Type B pancreatic cell (in vitro differentiated cells): ENCODE measurements at regions not wholly inside any gene's neighbourhood (a gene's known extent, or its start where the extent isn't known, plus 50 kb on each side); places are given as distances from the start of the nearest gene placed in this dataset.

Source experiments
- DNase-seq: peaks from one replicate; pipeline ENCODE4 v3.0.0; 2021; ENCODE audit warnings: mixed read lengths; ENCODE audit not compliant: unreplicated experiment; ENCODE audit errors: extremely low spot score
- H3K27ac Mint-ChIP-seq: 2 replicates; pipeline ENCODE4 v1.8.0; 2021; ENCODE audit warnings: mild to moderate bottlenecking, mixed read lengths
- H3K27me3 Mint-ChIP-seq: 2 replicates; pipeline ENCODE4 v1.8.0; 2021; ENCODE audit warnings: mixed read lengths
- H3K36me3 Mint-ChIP-seq: 2 replicates; pipeline ENCODE4 v1.8.0; 2021; ENCODE audit warnings: mixed read lengths
- H3K4me1 Mint-ChIP-seq: one replicate; pipeline ENCODE4 v1.8.0; 2021; ENCODE audit warnings: mixed read lengths; ENCODE audit not compliant: unreplicated experiment
- H3K4me3 Mint-ChIP-seq: 2 replicates; pipeline ENCODE4 v1.8.0; 2021; ENCODE audit warnings: mild to moderate bottlenecking, mixed read lengths
- H3K9me3 Mint-ChIP-seq: 2 replicates; pipeline ENCODE4 v1.8.0; 2021; ENCODE audit warnings: mixed read lengths
- TF ChIP-seq, protein P1 (sequence below): fragments of 200-600 bp; sonication (generic); conservative IDR thresholded peaks from 2 replicates; pipeline ENCODE4 v1.5.0; 2021; ENCODE audit warnings: antibody characterized with exemption, mild to moderate bottlenecking

GRCh38 chr4:135382280-135382959, 1180.8 kb upstream of the PABPC4L start:
- DNase-seq = no peak
- H3K36me3 Mint-ChIP-seq = no peaks in the 10 kb centered on the region
- no peak overlapping the region for H3K4me3 Mint-ChIP-seq
- no peaks in the 10 kb centered on the region for H3K27me3 Mint-ChIP-seq
- TF ChIP-seq, protein P1, sequence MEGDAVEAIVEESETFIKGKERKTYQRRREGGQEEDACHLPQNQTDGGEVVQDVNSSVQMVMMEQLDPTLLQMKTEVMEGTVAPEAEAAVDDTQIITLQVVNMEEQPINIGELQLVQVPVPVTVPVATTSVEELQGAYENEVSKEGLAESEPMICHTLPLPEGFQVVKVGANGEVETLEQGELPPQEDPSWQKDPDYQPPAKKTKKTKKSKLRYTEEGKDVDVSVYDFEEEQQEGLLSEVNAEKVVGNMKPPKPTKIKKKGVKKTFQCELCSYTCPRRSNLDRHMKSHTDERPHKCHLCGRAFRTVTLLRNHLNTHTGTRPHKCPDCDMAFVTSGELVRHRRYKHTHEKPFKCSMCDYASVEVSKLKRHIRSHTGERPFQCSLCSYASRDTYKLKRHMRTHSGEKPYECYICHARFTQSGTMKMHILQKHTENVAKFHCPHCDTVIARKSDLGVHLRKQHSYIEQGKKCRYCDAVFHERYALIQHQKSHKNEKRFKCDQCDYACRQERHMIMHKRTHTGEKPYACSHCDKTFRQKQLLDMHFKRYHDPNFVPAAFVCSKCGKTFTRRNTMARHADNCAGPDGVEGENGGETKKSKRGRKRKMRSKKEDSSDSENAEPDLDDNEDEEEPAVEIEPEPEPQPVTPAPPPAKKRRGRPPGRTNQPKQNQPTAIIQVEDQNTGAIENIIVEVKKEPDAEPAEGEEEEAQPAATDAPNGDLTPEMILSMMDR = no peak
- H3K4me1 Mint-ChIP-seq = peaks cover 5% of the 10 kb centered on the region
- H3K27ac Mint-ChIP-seq = no peak overlapping the region
- H3K9me3 Mint-ChIP-seq = peaks cover 9% of the 10 kb centered on the region

- TF ChIP-seq, protein P1 = no peak
- H3K27ac Mint-ChIP-seq = no peak overlapping the region
- no peak overlapping the region for H3K4me3 Mint-ChIP-seq
- no peak for DNase-seq
- H3K27me3 Mint-ChIP-seq = no peaks in the 10 kb centered on the region
- H3K9me3 Mint-ChIP-seq = peaks cover 4% of the 10 kb centered on the region
- no peaks in the 10 kb centered on the region for H3K4me1 Mint-ChIP-seq
- no peaks in the 10 kb centered on the region for H3K36me3 Mint-ChIP-seq
Observed at GRCh38 chr4:135372131-135372530, 1170.5 kb upstream of the PABPC4L start.

- Mint-ChIP-seq H3K4me1 (no peaks in the 10 kb centered on the region), H3K4me3 (no peak overlapping the region), H3K27ac (no peak overlapping the region), H3K36me3 (no peaks in the 10 kb centered on the region), H3K27me3 (no peaks in the 10 kb centered on the region), H3K9me3 (peaks cover 4% of the 10 kb centered on the region)
- DNase-seq = no peak
- TF ChIP-seq, protein P1 = peak; percentile 31
Observed at GRCh38 chr4:135371137-135371536, 1169.5 kb upstream of the PABPC4L start.

DNA sequence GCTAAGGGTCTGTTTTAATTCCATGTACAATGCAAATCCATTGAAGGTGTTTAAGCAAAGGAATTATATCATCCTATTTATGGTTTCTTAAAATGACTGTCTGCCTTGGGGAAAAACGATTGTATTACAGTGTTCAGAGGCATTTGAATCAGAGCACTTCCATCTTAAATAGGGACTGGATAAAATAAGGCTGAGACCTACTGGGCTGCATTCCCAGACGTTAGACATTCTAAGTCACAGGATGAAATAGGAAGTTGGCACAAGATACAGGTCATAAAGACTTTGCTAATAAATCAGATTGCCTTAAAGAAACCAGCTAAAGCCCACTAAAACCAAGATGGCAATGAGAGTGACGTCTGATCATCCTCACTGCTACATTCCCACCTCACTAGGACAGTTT, 1167.2 kb upstream of the PABPC4L start:
- no peak overlapping the region for H3K4me3 Mint-ChIP-seq
- no peak overlapping the region for H3K27ac Mint-ChIP-seq
- H3K4me1 Mint-ChIP-seq = no peaks in the 10 kb centered on the region
- TF ChIP-seq, protein P1 = no peak
- H3K36me3 Mint-ChIP-seq = no peaks in the 10 kb centered on the region
- peaks cover 4% of the 10 kb centered on the region for H3K9me3 Mint-ChIP-seq
- no peaks in the 10 kb centered on the region for H3K27me3 Mint-ChIP-seq
- DNase-seq = no peak

GRCh38 chr4:135365065-135365464, 1163.5 kb upstream of the PABPC4L start:
- no peaks in the 10 kb centered on the region for H3K9me3 Mint-ChIP-seq
- H3K36me3 Mint-ChIP-seq = no peaks in the 10 kb centered on the region
- no peak overlapping the region for H3K27ac Mint-ChIP-seq
- no peaks in the 10 kb centered on the region for H3K27me3 Mint-ChIP-seq
- H3K4me3 Mint-ChIP-seq = no peak overlapping the region
- TF ChIP-seq, protein P1 = no peak
- no peaks in the 10 kb centered on the region for H3K4me1 Mint-ChIP-seq
- DNase-seq = no peak

- H3K4me3 Mint-ChIP-seq = no peak overlapping the region
- peaks cover 3% of the 10 kb centered on the region for H3K4me1 Mint-ChIP-seq
- TF ChIP-seq, protein P1 = no peak
- no peak for DNase-seq
- no peaks in the 10 kb centered on the region for H3K36me3 Mint-ChIP-seq
- H3K27me3 Mint-ChIP-seq = no peaks in the 10 kb centered on the region
- H3K9me3 Mint-ChIP-seq = no peaks in the 10 kb centered on the region
- no peak overlapping the region for H3K27ac Mint-ChIP-seq
Observed at GRCh38 chr4:135359128-135359527, 1157.5 kb upstream of the PABPC4L start.
